ENCODE measurements at regions not wholly inside any gene's neighbourhood (a gene's known extent, or its start where the extent isn't known, plus 50 kb on each side); places are given as distances from the start of the nearest gene placed in this dataset.

GRCh38 chr11:69923196-69923595, 104.0 kb upstream of the FGF3 start:
- no peak overlapping the region for H3K9ac ChIP-seq (ENCODE audit: low read length)
- TF ChIP-seq JUND (IDR thresholded peaks at IDR 0.05) (no peak), CBX3 (IDR thresholded peaks at IDR 0.05; ENCODE audit: low read depth) (no peak), ATF3 (IDR thresholded peaks at IDR 0.05) (no peak), POLR2A (IDR thresholded peaks at IDR 0.05; ENCODE audit: borderline replicate concordance, extremely low read depth, insufficient read depth, insufficient read length) (no peak), MAX (IDR thresholded peaks at IDR 0.05) (no peak), TCF7L2 (IDR thresholded peaks at IDR 0.05; ENCODE audit: borderline replicate concordance, extremely low read depth, insufficient read depth, insufficient read length) (no peak)
- POLR2A ChIA-PET, result no interaction called here
- ATAC-seq (no peak), DNase-seq (ENCODE audit: low read depth, low spot score) (no peak)
- CTCF ChIA-PET, result interaction anchor here (2.5 kb wide), 1 partner anchor 273 kb away, joined by 9 read pairs; no protein-coding TSS in a partner anchor
- peaks cover 0 to 16% of the 10 kb centered on the region in 2 experiments; a peak in 2 of 4 replicates for H3K4me1 ChIP-seq (ENCODE audit: control insufficient read depth in 1 of 2, insufficient read depth in 2 of 2, low read length in 2 of 2)
- no TSS peak for BruUV-seq (replicated peaks)
- H3K9me3 ChIP-seq (ENCODE audit: control insufficient read depth in 1 of 2, insufficient read depth in 1 of 2, low read depth in 1 of 2, low read length in 2 of 2), result no peaks in the 10 kb centered on the region
- no peaks in the 10 kb centered on the region for H3K9me2 ChIP-seq (ENCODE audit: insufficient read depth)
- H3K27ac ChIP-seq (ENCODE audit: low read depth, low read length), result no peak overlapping the region
- H3K79me2 ChIP-seq (ENCODE audit: insufficient read depth, low read length), result no peaks in the 10 kb centered on the region
- H4K20me1 ChIP-seq (ENCODE audit: insufficient read depth), result no peaks in the 10 kb centered on the region
- H3K4me2 ChIP-seq (ENCODE audit: low read length), result no peak overlapping the region
- intact Hi-C loops (cut with micrococcal nuclease), result no loop called here
- H2AFZ ChIP-seq (ENCODE audit: low read depth, low read length, poor library complexity, severe bottlenecking), result no peak overlapping the region
- RAD21 ChIA-PET (ENCODE audit: low non-redundant PET in 1 of 2, low total read pairs in 2 of 2, uncharacterized antibody in 2 of 2, unreplicated experiment in 2 of 2), result no interaction called here
- no peak overlapping the region for H3K4me3 ChIP-seq (replicated peaks in 1 of 2; ENCODE audit: low read depth in 1 of 2, low read length in 2 of 2)
- no peaks in the 10 kb centered on the region for H3K36me3 ChIP-seq (ENCODE audit: control insufficient read depth in 1 of 2, insufficient read depth in 2 of 2, low read length in 2 of 2)
- no peaks in the 10 kb centered on the region for H3K27me3 ChIP-seq (ENCODE audit: insufficient read depth, low read length)

GRCh38 chr11:69923641-69924307, 104.6 kb upstream of the FGF3 start:
- Histone ChIP-seq H3K9me2 (ENCODE audit: insufficient read depth) (no peaks in the 10 kb centered on the region), H3K4me2 (ENCODE audit: low read length) (no peak overlapping the region), H3K9ac (ENCODE audit: low read length) (no peak overlapping the region), H2AFZ (ENCODE audit: low read depth, low read length, poor library complexity, severe bottlenecking) (no peak overlapping the region), H4K20me1 (ENCODE audit: insufficient read depth) (no peaks in the 10 kb centered on the region), H3K4me3 (replicated peaks in 1 of 2; ENCODE audit: low read depth in 1 of 2, low read length in 2 of 2) (no peak overlapping the region), H3K9me3 (ENCODE audit: control insufficient read depth in 1 of 2, insufficient read depth in 1 of 2, low read depth in 1 of 2, low read length in 2 of 2) (no peaks in the 10 kb centered on the region), H3K36me3 (ENCODE audit: control insufficient read depth in 1 of 2, insufficient read depth in 2 of 2, low read length in 2 of 2) (no peaks in the 10 kb centered on the region), H3K27ac (ENCODE audit: low read depth, low read length) (no peak overlapping the region), H3K27me3 (ENCODE audit: insufficient read depth, low read length) (no peaks in the 10 kb centered on the region), H3K79me2 (ENCODE audit: insufficient read depth, low read length) (no peaks in the 10 kb centered on the region), H3K4me1 (ENCODE audit: control insufficient read depth in 1 of 2, insufficient read depth in 2 of 2, low read length in 2 of 2) (peaks cover 0 to 11% of the 10 kb centered on the region in 2 experiments; a peak in 2 of 4 replicates)
- POLR2A ChIA-PET, result no interaction called here
- intact Hi-C loops (cut with micrococcal nuclease), result no loop called here
- BruUV-seq (replicated peaks), result no TSS peak
- TF ChIP-seq ATF3 (IDR thresholded peaks at IDR 0.05) (no peak), ZFX (IDR thresholded peaks at IDR 0.05) (no peak), POLR2A (IDR thresholded peaks at IDR 0.05; ENCODE audit: borderline replicate concordance, extremely low read depth, insufficient read depth, insufficient read length) (no peak), FOSL1 (IDR thresholded peaks at IDR 0.05; ENCODE audit: low read depth) (no peak), ELF1 (IDR thresholded peaks at IDR 0.05; ENCODE audit: borderline replicate concordance, low read depth) (no peak), ZNF274 (IDR thresholded peaks at IDR 0.05; ENCODE audit: low read depth, low read length) (no peak), EZH2 (IDR thresholded peaks at IDR 0.05) (no peak), CEBPB (IDR thresholded peaks at IDR 0.05; ENCODE audit: low read depth) (no peak), MAX (IDR thresholded peaks at IDR 0.05) (no peak), RAD21 (IDR thresholded peaks at IDR 0.05; ENCODE audit: low read depth) (no peak), TCF7L2 (IDR thresholded peaks at IDR 0.05; ENCODE audit: borderline replicate concordance, extremely low read depth, insufficient read depth, insufficient read length) (no peak)
- no peak for DNase-seq (ENCODE audit: low read depth, low spot score)
- ATAC-seq, result no peak
- RAD21 ChIA-PET (ENCODE audit: low non-redundant PET in 1 of 2, low total read pairs in 2 of 2, uncharacterized antibody in 2 of 2, unreplicated experiment in 2 of 2), result no interaction called here
- CTCF ChIA-PET, result interaction anchor here (2.5 kb wide), 1 partner anchor 272 kb away, joined by 9 read pairs; no protein-coding TSS in a partner anchor

Data from HCT116 (cell line).